ENCODE measurements at regions not wholly inside any gene's neighbourhood (a gene's known extent, or its start where the extent isn't known, plus 50 kb on each side); places are given as distances from the start of the nearest gene placed in this dataset.

- TF ChIP-seq CTCF (IDR thresholded peaks at IDR 0.05) (no peak), POLR2A (IDR thresholded peaks at IDR 0.05) (no peak), POLR2AphosphoS5 (IDR thresholded peaks at IDR 0.05) (no peak)
These were observed 76.3 kb upstream of the TGFBR2 start for GRCh38 chr3:30530084-30530483.
